Neural cell (in vitro differentiated cells): ENCODE measurements at regions not wholly inside any gene's neighbourhood (a gene's known extent, or its start where the extent isn't known, plus 50 kb on each side); places are given as distances from the start of the nearest gene placed in this dataset.
"Not testable (repeated sequence)": the region's sequence is repeated elsewhere in the genome, so short reads cannot be mapped to it uniquely, and the experiment has no call there.

Source experiments
- H2AFZ ChIP-seq: fragments of 200-600, 300-800 bp; sonication (generic), shearing (Covaris generic); 2 replicates; pipeline ENCODE4 v1.6.0; 2014; ENCODE audit warnings: low read depth, mild to moderate bottlenecking, antibody characterized with exemption, low read length, moderate library complexity
- H3F3A ChIP-seq: fragments of 200-600 bp; shearing (Covaris generic); 2 replicates; pipeline ENCODE4 v1.6.1; 2016; ENCODE audit warnings: mild to moderate bottlenecking, moderate library complexity, mixed read lengths, antibody characterized with exemption, low read length; ENCODE audit not compliant: insufficient read depth, poor library complexity, severe bottlenecking
- H3K27ac ChIP-seq: fragments of 200-600, 300-800 bp; sonication (generic), shearing (Covaris generic); 2 replicates; pipeline ENCODE4 v1.5.1; 2014; ENCODE audit warnings: mild to moderate bottlenecking, low read length, moderate library complexity
- H3K27me3 ChIP-seq: fragments of 300-800, 200-600 bp; sonication (generic), shearing (Covaris generic); 2 replicates; pipeline ENCODE4 v1.6.0; 2014; ENCODE audit warnings: mild to moderate bottlenecking, low read depth, low read length, moderate library complexity; ENCODE audit not compliant: insufficient read depth
- H3K36me3 ChIP-seq: fragments of 300-800, 200-600 bp; sonication (generic), shearing (Covaris generic); 2 replicates; pipeline ENCODE4 v1.5.1; 2014; ENCODE audit warnings: mild to moderate bottlenecking, antibody characterized with exemption, low read length, moderate library complexity; ENCODE audit not compliant: insufficient read depth
- H3K4me2 ChIP-seq: fragments of 300-800, 200-600 bp; sonication (generic), shearing (Covaris generic); 2 replicates; pipeline ENCODE4 v1.6.0; 2014; ENCODE audit warnings: mild to moderate bottlenecking, low read length
- H3K4me3 ChIP-seq: fragments of 300-800, 200-600 bp; sonication (generic), shearing (Covaris generic); 2 replicates; pipeline ENCODE4 v1.5.1; 2014; ENCODE audit warnings: mild to moderate bottlenecking, low read length, moderate library complexity
- H3K79me2 ChIP-seq: fragments of 200-600 bp; shearing (Covaris generic); replicated peaks from 2 replicates; pipeline ENCODE4 v1.6.0; 2014; ENCODE audit warnings: mild to moderate bottlenecking, low read length, moderate library complexity; ENCODE audit not compliant: insufficient read depth
- H3K9ac ChIP-seq: fragments of 300-800, 200-600 bp; sonication (generic), shearing (Covaris generic); 2 replicates; pipeline ENCODE4 v1.6.1; 2016; ENCODE audit warnings: mild to moderate bottlenecking, low read length, mixed read lengths
- H3K9me2 ChIP-seq: fragments of 200-600 bp; shearing (Covaris generic); 2 replicates; pipeline ENCODE4 v1.6.1; 2016; ENCODE audit warnings: mild to moderate bottlenecking, low read length, mixed read lengths; ENCODE audit not compliant: insufficient read depth
- H3K9me3 ChIP-seq: fragments of 200-600, 300-800 bp; sonication (generic), shearing (Covaris generic); 2 replicates; pipeline ENCODE4 v1.6.1; 2016; ENCODE audit warnings: mild to moderate bottlenecking, mixed run types, low read length, moderate library complexity, mixed read lengths
- H4K20me1 ChIP-seq: fragments of 200-600 bp; shearing (Covaris generic); 2 replicates; pipeline ENCODE4 v1.6.1; 2016; ENCODE audit warnings: mild to moderate bottlenecking, mixed run types; ENCODE audit not compliant: insufficient read depth
- CTCF ChIP-seq: fragments of 450-650 bp; IDR thresholded peaks from 2 replicates; pipeline ENCODE4 v1.5.1; 2014; ENCODE audit warnings: antibody characterized with exemption, mild to moderate bottlenecking, moderate library complexity; ENCODE audit not compliant: poor library complexity, severe bottlenecking
- EP300 ChIP-seq: fragments of 450-650 bp; conservative IDR thresholded peaks from 2 replicates; pipeline ENCODE4 v1.6.1; 2014; ENCODE audit warnings: antibody characterized with exemption, mild to moderate bottlenecking, moderate library complexity; ENCODE audit not compliant: poor library complexity, severe bottlenecking
- EZH2 ChIP-seq: fragments of 200-600, 300-800 bp; shearing (Covaris generic), sonication (generic); IDR thresholded peaks from 2 replicates; pipeline ENCODE4 v1.6.1; 2014; ENCODE audit warnings: antibody characterized with exemption, low read length, borderline replicate concordance, mild to moderate bottlenecking; ENCODE audit not compliant: insufficient read depth, poor library complexity, severe bottlenecking
- MXI1 ChIP-seq: fragments of 450-650 bp; conservative IDR thresholded peaks from 2 replicates; pipeline ENCODE4 v1.6.1; 2014; ENCODE audit warnings: antibody characterized with exemption, mild to moderate bottlenecking; ENCODE audit not compliant: poor library complexity, severe bottlenecking
- POLR2AphosphoS5 ChIP-seq: IDR thresholded peaks from 2 replicates; pipeline ENCODE4 v1.6.1; 2012
- RAD21 ChIP-seq: fragments of 450-650 bp; conservative IDR thresholded peaks from 2 replicates; pipeline ENCODE4 v1.6.1; 2014; ENCODE audit warnings: antibody characterized with exemption, mild to moderate bottlenecking, moderate library complexity
- REST ChIP-seq: IDR thresholded peaks from 2 replicates; pipeline ENCODE4 v1.6.1; 2012; ENCODE audit warnings: borderline replicate concordance
- SMC3 ChIP-seq: fragments of 450-650 bp; conservative IDR thresholded peaks from 2 replicates; pipeline ENCODE4 v1.6.1; 2014; ENCODE audit warnings: antibody characterized with exemption, mild to moderate bottlenecking, moderate library complexity; ENCODE audit not compliant: poor library complexity
- TAF1 ChIP-seq: IDR thresholded peaks from 2 replicates; pipeline ENCODE4 v1.6.1; 2012; ENCODE audit warnings: low read depth

- H3K79me2 ChIP-seq, result no peaks in the 10 kb centered on the region
- no peaks in the 10 kb centered on the region for H3K9me2 ChIP-seq
- no peak overlapping the region for H2AFZ ChIP-seq
- H3K4me2 ChIP-seq, result no peak overlapping the region
- TF ChIP-seq TAF1 (no peak), EZH2 (no peak), EP300 (no peak), MXI1 (no peak), RAD21 (no peak), POLR2AphosphoS5 (no peak), SMC3 (no peak)
- H3K27ac ChIP-seq, result no peak overlapping the region
- H4K20me1 ChIP-seq, result no peaks in the 10 kb centered on the region
- no peak overlapping the region for H3K9ac ChIP-seq
- no peak overlapping the region for H3K4me3 ChIP-seq
- H3K36me3 ChIP-seq, result no peaks in the 10 kb centered on the region
- no peaks in the 10 kb centered on the region for H3K9me3 ChIP-seq
- no peaks in the 10 kb centered on the region for H3K27me3 ChIP-seq
- H3F3A ChIP-seq, result no peaks in the 10 kb centered on the region
Measured at GRCh38 chr18:70536370-70537062, 247.7 kb downstream of the SOCS6 start.

- Histone ChIP-seq H4K20me1 (no peaks in the 10 kb centered on the region), H3K4me3 (no peak overlapping the region), H3K4me2 (no peak overlapping the region), H3K79me2 (no peaks in the 10 kb centered on the region), H3K9me2 (no peaks in the 10 kb centered on the region), H3K27ac (no peak overlapping the region), H2AFZ (no peak overlapping the region), H3K9ac (no peak overlapping the region), H3K27me3 (no peaks in the 10 kb centered on the region), H3K9me3 (no peaks in the 10 kb centered on the region), H3K36me3 (no peaks in the 10 kb centered on the region), H3F3A (no peaks in the 10 kb centered on the region)
- TF ChIP-seq EZH2 (no peak), POLR2AphosphoS5 (no peak), SMC3 (no peak), MXI1 (no peak), CTCF (no peak), TAF1 (no peak), RAD21 (no peak), EP300 (no peak), REST (no peak)
Measured at GRCh38 chr18:70535041-70535440, 246.2 kb downstream of the SOCS6 start.

- H3K4me2 ChIP-seq, H3K9ac ChIP-seq, H3K36me3 ChIP-seq, H3K79me2 ChIP-seq, H4K20me1 ChIP-seq, H3K9me2 ChIP-seq, H3K27me3 ChIP-seq, H3K27ac ChIP-seq, H2AFZ ChIP-seq, H3K9me3 ChIP-seq, H3F3A ChIP-seq, H3K4me3 ChIP-seq: not testable (repeated sequence)
Measured at GRCh38 chr18:70525322-70525721, 236.5 kb downstream of the SOCS6 start.
